Cardiac fibroblast (primary cell): ENCODE measurements at regions not wholly inside any gene's neighbourhood (a gene's known extent, or its start where the extent isn't known, plus 50 kb on each side); places are given as distances from the start of the nearest gene placed in this dataset.
A peak's percentile ranks its signal among the peaks of the same experiment; 100 is the strongest.

ENCODE experiments used
- DNase-seq, 2 donors: peaks; one replicate each; pipeline versions ENCODE4 v3.0.0 to v3.0.0-alpha.2; 2010; ENCODE audit warnings: low read depth in 2 of 2
- H3K4me3 ChIP-seq, 2 donors: replicated peaks in 1 of 2; 1 replicate in 1 of 2; 2 replicates in 1 of 2; pipeline ENCODE4 v1.5.1; 2011; ENCODE audit warnings: low read depth in 2 of 2, low read length in 2 of 2, mild to moderate bottlenecking in 2 of 2, moderate library complexity in 1 of 2
- CTCF ChIP-seq: IDR thresholded peaks from one replicate; pipeline ENCODE4 v1.5.1; 2011; ENCODE audit warnings: low read depth, mild to moderate bottlenecking, low read length, inconsistent platforms

DNA sequence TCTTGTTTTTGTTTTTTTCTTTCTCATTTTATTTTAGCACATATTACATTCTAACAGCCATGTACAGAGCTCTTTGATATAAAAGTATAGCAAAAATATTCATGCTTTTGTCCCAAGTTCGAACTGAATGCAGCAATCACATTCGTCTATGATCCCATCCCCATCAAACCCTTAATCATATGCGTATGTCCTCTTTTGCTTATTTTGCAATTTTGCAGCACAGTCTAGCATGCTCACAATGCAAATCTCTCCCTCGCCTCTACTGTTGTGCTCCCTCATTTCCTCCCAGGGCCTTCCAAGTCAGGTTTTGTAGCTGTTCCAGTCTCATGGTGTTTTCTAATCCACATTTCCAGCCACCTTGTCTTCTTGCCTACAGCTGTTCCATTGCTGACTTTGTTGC is 144.6 kb upstream of the VEPH1 start:
- no peak for DNase-seq
- TF ChIP-seq CTCF, result no peak
- no peak overlapping the region for H3K4me3 ChIP-seq

- TF ChIP-seq CTCF, result no peak
- no peak overlapping the region for H3K4me3 ChIP-seq
- DNase-seq, result no peak
Observed at GRCh38 chr3:157639756-157640426, 136.7 kb upstream of the VEPH1 start.

- H3K4me3 ChIP-seq, result no peak overlapping the region
- DNase-seq, result no peak
- no peak for TF ChIP-seq CTCF
Observed at GRCh38 chr3:157637866-157638265, 134.7 kb upstream of the VEPH1 start.

DNA sequence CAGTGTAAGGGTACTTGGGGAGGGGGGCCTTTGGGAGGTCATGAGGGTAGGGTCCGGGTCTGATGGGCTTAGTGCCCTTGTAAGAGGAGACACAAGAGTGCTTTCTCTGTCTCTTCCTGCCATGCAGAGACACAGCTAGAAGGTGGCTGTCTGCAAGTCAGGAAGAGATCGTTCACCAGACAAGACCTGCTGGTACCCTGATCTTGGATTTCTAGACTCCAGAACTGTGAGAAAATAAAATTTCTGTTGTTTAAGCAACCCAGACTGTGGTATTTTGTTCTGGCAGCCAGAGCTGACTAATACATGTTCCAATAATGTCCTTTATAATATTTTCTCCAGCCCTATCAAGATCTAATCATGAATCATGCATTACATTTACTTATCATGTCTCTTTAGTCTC is 130.0 kb upstream of the VEPH1 start:
- no peak for TF ChIP-seq CTCF
- DNase-seq, result peak in 1 of 2 donors; percentile 38
- no peak overlapping the region for H3K4me3 ChIP-seq

DNA sequence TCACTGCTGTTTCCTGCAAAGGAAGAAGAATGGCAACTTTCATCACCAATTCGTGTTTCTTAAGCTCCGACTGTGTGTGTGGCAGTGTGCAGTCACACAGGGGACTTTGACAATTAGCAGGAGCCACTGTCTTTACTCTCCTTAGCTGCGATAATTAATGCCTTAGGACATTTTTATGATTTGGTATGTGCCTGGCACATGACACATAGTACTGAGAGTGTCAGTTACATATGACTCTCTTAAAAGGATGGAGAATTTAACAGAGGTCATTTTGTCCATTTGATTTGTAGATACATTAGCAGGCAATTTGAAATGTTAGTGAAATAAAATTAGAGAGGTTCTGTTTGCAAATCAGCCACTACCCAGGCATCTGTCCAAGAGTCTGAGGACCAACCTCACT is 128.9 kb upstream of the VEPH1 start:
- H3K4me3 ChIP-seq, result no peak overlapping the region
- no peak for DNase-seq
- no peak for TF ChIP-seq CTCF

GRCh38 chr3:157631478-157631877 is 128.3 kb upstream of the VEPH1 start:
- no peak for TF ChIP-seq CTCF
- DNase-seq, result peak in 1 of 2 donors; percentile 67
- H3K4me3 ChIP-seq, result no peak overlapping the region

GRCh38 chr3:157626817-157627216 is 123.6 kb upstream of the VEPH1 start:
- no peak for TF ChIP-seq CTCF
- H3K4me3 ChIP-seq, result no peak overlapping the region
- DNase-seq, result no peak
